ENCODE measurements at regions not wholly inside any gene's neighbourhood (a gene's known extent, or its start where the extent isn't known, plus 50 kb on each side); places are given as distances from the start of the nearest gene placed in this dataset.

- TF ChIP-seq CTCF (IDR thresholded peaks at IDR 0.05) (no peak), ZFX (IDR thresholded peaks at IDR 0.05; ENCODE audit: borderline replicate concordance) (no peak)
- no peak overlapping the region for H3K27ac ChIP-seq
Measured at GRCh38 chr16:49964316-49964715, 60.7 kb upstream of the CNEP1R1 start.

- H3K27ac ChIP-seq, result no peak overlapping the region
- TF ChIP-seq CTCF (IDR thresholded peaks at IDR 0.05), result no peak
- no peak for TF ChIP-seq ZFX (IDR thresholded peaks at IDR 0.05; ENCODE audit: borderline replicate concordance)
Measured at GRCh38 chr16:49964973-49965372, 60.1 kb upstream of the CNEP1R1 start.

- TF ChIP-seq CTCF (IDR thresholded peaks at IDR 0.05) (no peak), ZFX (IDR thresholded peaks at IDR 0.05; ENCODE audit: borderline replicate concordance) (no peak)
- no peak overlapping the region for H3K27ac ChIP-seq
Measured at GRCh38 chr16:49967012-49967559, 57.9 kb upstream of the CNEP1R1 start.

- TF ChIP-seq CTCF (IDR thresholded peaks at IDR 0.05), result no peak
- TF ChIP-seq ZFX (IDR thresholded peaks at IDR 0.05; ENCODE audit: borderline replicate concordance), result no peak
Measured at GRCh38 chr16:49969091-49970030, 55.7 kb upstream of the CNEP1R1 start.

GRCh38 chr16:49970797-49971431, 54.1 kb upstream of the CNEP1R1 start:
- H3K27ac ChIP-seq, result no peak overlapping the region
- TF ChIP-seq ZFX (IDR thresholded peaks at IDR 0.05; ENCODE audit: borderline replicate concordance), result no peak
- no peak for TF ChIP-seq CTCF (IDR thresholded peaks at IDR 0.05)

More at GRCh38 chr16:49969091-49970030, 55.7 kb upstream of the CNEP1R1 start:
- no peak overlapping the region for H3K27ac ChIP-seq

- no peak overlapping the region for H3K27ac ChIP-seq
- TF ChIP-seq CTCF (IDR thresholded peaks at IDR 0.05) (no peak), ZFX (IDR thresholded peaks at IDR 0.05; ENCODE audit: borderline replicate concordance) (no peak)
Measured at GRCh38 chr16:49972280-49972679, 52.7 kb upstream of the CNEP1R1 start.
